Activated naive CD8-positive, alpha-beta T cell treated with anti-CD3 and anti-CD28 coated beads, Interleukin-2, amount 50 U/mL, for 24 hours (primary cell): ENCODE measurements at regions not wholly inside any gene's neighbourhood (a gene's known extent, or its start where the extent isn't known, plus 50 kb on each side); places are given as distances from the start of the nearest gene placed in this dataset.

ENCODE experiments used
- ATAC-seq: fragments of 150-1000 bp; cut with Tn5 transposase; one replicate; pipeline ENCODE4 v1.10.0; 2021
- DNase-seq: peaks from one replicate; pipeline ENCODE4 v3.0.0; 2021
- H3K27ac Mint-ChIP-seq: one replicate; pipeline ENCODE4 v1.8.0; 2021; ENCODE audit warnings: mild to moderate bottlenecking, mixed read lengths
- H3K27me3 Mint-ChIP-seq: one replicate; pipeline ENCODE4 v1.8.0; 2021; ENCODE audit warnings: mixed read lengths
- H3K36me3 Mint-ChIP-seq: one replicate; pipeline ENCODE4 v1.8.0; 2021; ENCODE audit warnings: low read depth, mixed read lengths
- H3K4me1 Mint-ChIP-seq: one replicate; pipeline ENCODE4 v1.8.0; 2021; ENCODE audit warnings: mixed read lengths
- H3K4me3 Mint-ChIP-seq: one replicate; pipeline ENCODE4 v1.8.0; 2021; ENCODE audit warnings: mild to moderate bottlenecking, moderate library complexity, mixed read lengths
- H3K9me3 Mint-ChIP-seq: one replicate; pipeline ENCODE4 v1.8.0; 2021; ENCODE audit warnings: mixed read lengths

DNA sequence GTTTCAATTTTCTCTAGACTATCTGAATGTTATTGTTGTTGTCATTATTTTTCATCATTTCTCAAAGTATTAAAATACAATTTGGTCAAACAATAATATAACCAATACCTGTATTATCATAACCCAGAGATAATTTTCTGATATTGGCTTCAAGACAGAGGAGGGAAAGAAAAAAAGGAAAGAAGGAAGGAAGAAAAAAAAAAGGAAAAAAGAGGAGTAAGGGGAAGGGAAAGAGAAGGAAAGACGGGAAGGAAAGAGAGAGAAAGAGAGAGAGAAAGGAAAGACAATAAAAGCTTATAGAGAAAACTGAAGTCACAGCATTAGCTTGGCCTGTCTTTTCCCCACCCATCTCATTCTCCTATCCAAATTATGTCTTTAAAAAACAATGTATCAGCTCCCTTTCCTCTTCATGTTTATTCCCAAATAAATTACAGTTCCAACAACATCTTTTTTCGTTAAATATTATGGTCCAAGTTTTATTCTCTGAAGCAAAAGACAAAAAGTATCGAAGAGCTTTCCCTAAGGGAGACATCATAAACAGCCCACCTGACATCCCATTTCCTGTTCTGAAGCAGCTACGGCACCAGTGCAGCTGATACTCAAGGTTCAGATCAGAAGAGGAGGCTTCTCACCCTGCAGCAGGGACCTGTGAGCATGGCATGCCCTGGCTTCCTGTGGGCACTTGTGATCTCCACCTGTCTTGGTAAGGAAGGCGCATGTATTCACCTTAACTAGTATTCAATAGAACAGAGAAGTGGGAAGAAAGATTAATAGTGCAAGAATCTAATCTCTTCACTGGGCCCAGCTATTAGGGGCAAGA, 308.3 kb downstream of the DAD1 start:
- DNase-seq (no peak), ATAC-seq (no peak)
- H3K4me3 Mint-ChIP-seq: peak overlapping the region; percentile 74
- H3K27ac Mint-ChIP-seq: peak overlapping the region; percentile 35
- no peaks in the 10 kb centered on the region for H3K9me3 Mint-ChIP-seq
- no peaks in the 10 kb centered on the region for H3K27me3 Mint-ChIP-seq
- peaks cover 19% of the 10 kb centered on the region for H3K4me1 Mint-ChIP-seq
- H3K36me3 Mint-ChIP-seq: no peaks in the 10 kb centered on the region

DNA sequence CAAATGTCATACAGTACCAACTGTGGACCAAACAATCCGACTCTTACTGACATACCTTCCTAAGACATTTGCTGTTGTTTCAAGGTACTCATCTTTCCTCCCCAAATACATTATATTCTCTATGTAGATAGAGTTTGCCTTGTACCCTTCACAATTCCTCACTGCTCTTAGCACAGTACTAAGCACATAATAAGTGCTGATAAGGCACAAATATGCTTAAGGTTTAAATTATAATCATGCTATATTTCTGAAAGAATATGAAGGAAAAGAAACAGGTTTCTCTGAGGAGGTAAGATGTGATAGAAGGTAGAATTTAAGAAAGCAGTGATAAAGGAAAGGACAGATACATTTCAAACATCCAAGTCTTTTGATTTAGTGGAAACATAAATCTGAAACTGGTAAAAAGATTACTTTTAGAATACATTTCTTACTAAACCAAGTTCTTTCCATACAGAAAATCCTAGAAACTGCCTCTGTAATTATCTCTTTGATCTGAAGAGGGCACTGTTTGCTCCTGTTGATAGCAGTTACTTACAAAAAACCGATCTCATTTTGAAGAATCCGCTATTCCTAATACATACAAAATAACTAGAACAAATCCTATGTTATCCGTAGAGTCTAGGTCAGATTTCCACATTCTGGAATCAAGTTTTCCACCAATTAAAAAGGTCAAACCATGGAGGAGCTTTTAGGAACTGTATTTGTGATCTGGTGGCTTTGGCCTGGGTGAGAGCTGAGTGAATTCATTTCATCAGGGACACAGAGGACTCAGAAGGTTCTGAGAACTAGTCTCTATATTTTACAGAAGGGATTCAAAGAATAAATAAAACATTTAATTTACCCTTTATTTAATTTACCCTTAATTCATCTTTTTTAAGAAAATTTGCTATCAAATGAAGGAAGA, 311.9 kb downstream of the DAD1 start:
- H3K36me3 Mint-ChIP-seq: no peaks in the 10 kb centered on the region
- H3K4me3 Mint-ChIP-seq: no peak overlapping the region
- no peaks in the 10 kb centered on the region for H3K27me3 Mint-ChIP-seq
- no peak overlapping the region for H3K27ac Mint-ChIP-seq
- DNase-seq (no peak), ATAC-seq (no peak)
- H3K9me3 Mint-ChIP-seq: no peaks in the 10 kb centered on the region
- peaks cover 11% of the 10 kb centered on the region for H3K4me1 Mint-ChIP-seq

DNA sequence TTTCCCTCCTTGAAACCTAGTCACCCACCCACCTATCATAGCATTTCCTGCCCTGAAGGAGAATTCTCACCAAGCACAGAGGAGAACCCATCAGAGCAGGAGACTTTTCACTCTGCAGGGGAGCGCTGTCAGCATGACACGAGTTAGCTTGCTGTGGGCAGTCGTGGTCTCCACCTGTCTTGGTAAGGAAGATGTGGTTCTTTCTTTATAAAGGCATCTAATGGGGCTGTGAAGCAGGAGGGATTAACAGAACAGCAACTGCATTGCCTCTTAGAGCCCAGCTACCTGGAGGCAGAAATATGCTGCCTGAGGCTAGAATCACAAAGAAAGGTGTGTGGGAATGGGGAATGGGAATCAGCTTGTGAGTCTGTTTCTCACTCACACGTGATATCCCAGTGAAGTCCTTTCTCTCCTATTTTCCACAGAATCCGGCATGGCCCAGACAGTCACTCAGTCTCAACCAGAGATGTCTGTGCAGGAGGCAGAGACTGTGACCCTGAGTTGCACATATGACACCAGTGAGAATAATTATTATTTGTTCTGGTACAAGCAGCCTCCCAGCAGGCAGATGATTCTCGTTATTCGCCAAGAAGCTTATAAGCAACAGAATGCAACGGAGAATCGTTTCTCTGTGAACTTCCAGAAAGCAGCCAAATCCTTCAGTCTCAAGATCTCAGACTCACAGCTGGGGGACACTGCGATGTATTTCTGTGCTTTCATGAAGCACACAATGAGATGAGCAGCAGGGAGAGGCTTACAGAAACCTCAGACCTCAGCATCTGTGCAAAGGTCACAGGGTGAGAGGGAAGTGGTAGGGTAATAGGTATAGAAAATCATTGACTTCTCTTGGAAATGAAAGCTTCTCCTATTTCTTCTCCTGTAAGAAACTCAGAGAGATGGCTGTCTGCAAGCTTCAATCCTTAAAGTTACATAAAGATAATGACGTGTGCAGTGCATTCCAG, 316.9 kb downstream of the DAD1 start:
- Mint-ChIP-seq H3K27me3 (no peaks in the 10 kb centered on the region), H3K4me3 (peak overlapping the region; percentile 45), H3K4me1 (peaks cover 3% of the 10 kb centered on the region), H3K36me3 (no peaks in the 10 kb centered on the region), H3K9me3 (no peaks in the 10 kb centered on the region), H3K27ac (no peak overlapping the region)
- DNase-seq (no peak), ATAC-seq (no peak)

DNA sequence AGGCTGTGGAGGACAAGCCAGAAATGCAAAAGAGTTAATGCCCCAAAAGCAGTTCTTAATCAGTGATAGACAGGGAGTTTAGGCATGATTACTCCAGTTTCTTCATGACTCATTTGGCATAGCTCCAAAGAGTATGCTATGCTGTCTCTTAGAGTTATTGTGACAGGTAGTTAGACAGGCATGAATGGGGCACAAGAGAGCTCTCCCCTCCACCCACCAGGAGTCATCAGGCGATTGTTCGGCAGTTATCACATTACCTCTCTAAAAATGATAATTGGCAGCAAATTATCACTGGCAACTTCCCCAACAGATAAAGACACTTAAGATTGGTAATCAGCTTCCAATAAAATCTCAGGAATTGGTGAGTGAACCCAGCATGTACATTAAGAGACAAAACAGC, 320.1 kb downstream of the DAD1 start:
- DNase-seq (no peak), ATAC-seq (peak; percentile 33)
- H3K27ac Mint-ChIP-seq: peak overlapping the region; percentile 36
- H3K9me3 Mint-ChIP-seq: no peaks in the 10 kb centered on the region
- H3K27me3 Mint-ChIP-seq: no peaks in the 10 kb centered on the region
- no peaks in the 10 kb centered on the region for H3K36me3 Mint-ChIP-seq
- H3K4me3 Mint-ChIP-seq: peak overlapping the region; percentile 49
- peaks cover 10% of the 10 kb centered on the region for H3K4me1 Mint-ChIP-seq

DNA sequence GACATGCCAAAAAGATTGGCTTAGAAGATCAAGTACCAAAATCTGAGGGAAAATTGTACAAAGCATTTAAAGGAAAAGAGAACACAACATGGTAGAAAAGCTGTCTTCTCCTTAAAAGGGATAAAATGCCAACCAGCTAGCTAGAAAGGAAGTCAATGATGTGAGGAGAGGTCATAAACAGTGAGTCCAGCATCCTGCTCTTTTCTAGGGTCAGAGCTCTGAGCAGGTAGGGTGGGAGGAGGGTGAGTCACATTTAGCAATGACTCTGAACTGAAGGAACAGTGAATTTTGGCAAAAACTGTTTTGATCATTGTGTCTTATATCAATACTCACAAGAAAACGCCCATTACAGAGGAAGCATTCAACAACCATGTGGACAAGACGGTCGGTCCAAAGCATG, 322.3 kb downstream of the DAD1 start:
- DNase-seq (no peak), ATAC-seq (no peak)
- Mint-ChIP-seq H3K4me1 (peaks cover 10% of the 10 kb centered on the region), H3K9me3 (no peaks in the 10 kb centered on the region), H3K27me3 (peaks cover under 1% of the 10 kb centered on the region), H3K4me3 (peak overlapping the region; percentile 6), H3K27ac (no peak overlapping the region), H3K36me3 (no peaks in the 10 kb centered on the region)

DNA sequence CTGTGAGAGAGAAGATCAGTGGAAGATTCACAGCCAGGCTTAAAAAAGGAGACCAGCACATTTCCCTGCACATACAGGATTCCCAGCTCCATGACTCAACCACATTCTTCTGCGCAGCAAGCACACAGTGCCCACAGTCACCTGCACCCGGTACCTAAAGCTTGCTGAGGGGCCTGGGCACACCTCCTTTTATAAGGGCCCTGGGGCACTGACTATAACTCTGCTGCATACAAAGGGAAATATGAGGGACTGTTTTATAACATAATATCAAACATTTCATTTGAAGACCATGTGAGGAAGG, 322.9 kb downstream of the DAD1 start:
- Mint-ChIP-seq H3K27me3 (peaks cover 1% of the 10 kb centered on the region), H3K36me3 (no peaks in the 10 kb centered on the region), H3K4me1 (peaks cover 10% of the 10 kb centered on the region), H3K4me3 (no peak overlapping the region), H3K9me3 (no peaks in the 10 kb centered on the region), H3K27ac (no peak overlapping the region)
- ATAC-seq: no peak
- DNase-seq: no peak

DNA sequence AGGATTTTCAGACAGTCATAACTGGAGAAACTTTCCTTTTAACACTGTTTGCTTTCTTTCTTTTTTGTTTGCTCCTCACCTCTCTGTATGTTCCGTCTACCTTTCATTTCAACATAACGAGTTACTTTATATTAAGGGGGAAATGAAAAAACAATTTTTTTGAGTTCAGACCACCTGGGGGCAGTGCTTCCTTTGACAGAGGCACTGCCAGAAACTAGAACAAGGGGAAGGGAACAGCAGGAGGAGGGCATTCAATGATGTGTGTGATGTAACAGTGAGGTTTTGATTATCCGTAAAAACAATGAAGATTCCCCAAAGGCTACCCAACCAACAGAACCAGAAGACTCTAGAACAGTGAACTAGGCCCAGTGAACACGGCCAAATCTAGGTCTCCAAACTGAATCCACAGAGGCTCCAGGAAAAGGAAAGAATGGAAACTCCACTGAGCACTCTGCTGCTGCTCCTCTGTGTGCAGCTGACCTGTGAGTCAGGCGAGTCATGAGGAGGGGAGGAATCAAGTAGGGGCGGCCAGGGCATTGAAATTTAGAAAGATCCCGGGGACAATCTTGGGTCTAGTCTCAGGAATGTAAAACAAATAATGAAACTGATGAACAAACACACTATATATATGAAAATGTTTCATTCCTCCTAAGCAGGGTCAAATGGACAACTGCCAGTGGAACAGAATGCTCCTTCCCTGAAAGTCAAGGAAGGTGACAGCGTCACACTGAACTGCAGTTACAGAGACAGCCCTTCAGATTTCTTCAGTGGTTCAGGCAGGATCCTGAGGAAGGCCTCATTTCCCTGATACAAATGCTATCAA, 323.5 kb downstream of the DAD1 start:
- Mint-ChIP-seq H3K36me3 (no peaks in the 10 kb centered on the region), H3K4me3 (no peak overlapping the region), H3K27ac (no peak overlapping the region), H3K27me3 (peaks cover 1% of the 10 kb centered on the region), H3K4me1 (peaks cover 10% of the 10 kb centered on the region), H3K9me3 (no peaks in the 10 kb centered on the region)
- ATAC-seq: no peak
- DNase-seq: no peak

DNA sequence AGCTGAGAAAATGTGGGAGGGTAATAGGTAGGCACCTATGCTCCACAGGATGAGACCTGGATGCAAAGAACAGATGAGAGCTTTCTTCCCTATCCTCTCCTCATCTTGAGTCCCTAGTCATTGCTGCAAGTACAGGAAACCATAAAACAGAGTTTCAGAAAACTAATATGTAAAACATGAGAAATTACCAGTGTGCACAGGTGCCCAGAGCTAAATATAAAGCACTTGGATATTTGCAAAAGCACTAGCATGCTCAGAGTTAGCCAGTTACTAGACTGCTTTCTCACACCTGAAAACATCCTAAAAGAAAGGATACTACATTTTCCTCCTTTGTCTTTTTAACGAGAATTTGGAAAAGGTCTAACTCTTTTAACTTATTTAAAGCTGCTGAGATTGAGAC, 324.3 kb downstream of the DAD1 start:
- no peak for DNase-seq
- peaks cover 10% of the 10 kb centered on the region for H3K4me1 Mint-ChIP-seq
- H3K36me3 Mint-ChIP-seq: no peaks in the 10 kb centered on the region
- no peaks in the 10 kb centered on the region for H3K9me3 Mint-ChIP-seq
- H3K4me3 Mint-ChIP-seq: no peak overlapping the region
- H3K27me3 Mint-ChIP-seq: peaks cover 1% of the 10 kb centered on the region
- no peak overlapping the region for H3K27ac Mint-ChIP-seq
- no peak for ATAC-seq

DNA sequence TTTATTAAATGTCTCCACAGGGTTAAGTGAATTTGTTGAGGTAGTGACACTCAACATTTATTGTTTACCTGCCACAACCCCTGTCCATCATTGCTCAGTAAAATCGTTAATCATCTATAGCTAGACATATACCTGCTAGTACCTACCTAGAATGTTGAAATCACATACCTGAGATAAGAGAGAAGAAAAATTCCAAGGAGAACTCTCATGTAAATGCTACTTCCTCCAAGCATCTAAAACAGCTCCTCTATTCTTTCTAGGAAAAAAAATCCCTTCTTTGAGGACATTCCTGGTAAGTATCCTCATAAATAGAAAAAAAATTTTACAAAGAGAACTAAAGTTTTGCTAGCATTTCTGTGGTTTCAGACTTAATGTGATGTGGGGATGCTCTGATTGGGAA, 325.1 kb downstream of the DAD1 start:
- H3K27ac Mint-ChIP-seq: no peak overlapping the region
- H3K9me3 Mint-ChIP-seq: no peaks in the 10 kb centered on the region
- no peak overlapping the region for H3K4me3 Mint-ChIP-seq
- H3K4me1 Mint-ChIP-seq: peaks cover 10% of the 10 kb centered on the region
- DNase-seq (no peak), ATAC-seq (no peak)
- H3K27me3 Mint-ChIP-seq: peaks cover 1% of the 10 kb centered on the region
- H3K36me3 Mint-ChIP-seq: no peaks in the 10 kb centered on the region

DNA sequence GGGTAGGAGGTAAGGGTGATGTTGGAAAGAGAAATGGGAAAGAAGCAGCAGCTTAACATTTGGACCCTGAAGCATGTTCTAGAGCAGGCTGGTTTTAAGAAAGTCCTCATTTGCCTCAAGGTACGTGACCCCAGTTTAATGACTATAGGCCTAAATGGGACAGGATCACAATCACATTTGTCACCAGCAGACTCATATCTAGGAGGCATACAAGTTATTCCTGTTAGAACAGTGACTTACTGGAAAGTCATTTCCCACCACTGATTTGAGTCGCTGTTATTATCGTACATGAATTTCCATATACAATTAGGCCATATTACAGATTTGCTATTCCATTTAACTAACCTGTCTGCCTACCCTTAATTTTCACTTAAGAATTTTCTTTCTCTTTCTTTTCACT, 326.1 kb downstream of the DAD1 start:
- Mint-ChIP-seq H3K27ac (no peak overlapping the region), H3K4me3 (no peak overlapping the region), H3K9me3 (no peaks in the 10 kb centered on the region), H3K4me1 (peaks cover 7% of the 10 kb centered on the region), H3K27me3 (peaks cover 1% of the 10 kb centered on the region), H3K36me3 (no peaks in the 10 kb centered on the region)
- ATAC-seq (no peak), DNase-seq (no peak)

DNA sequence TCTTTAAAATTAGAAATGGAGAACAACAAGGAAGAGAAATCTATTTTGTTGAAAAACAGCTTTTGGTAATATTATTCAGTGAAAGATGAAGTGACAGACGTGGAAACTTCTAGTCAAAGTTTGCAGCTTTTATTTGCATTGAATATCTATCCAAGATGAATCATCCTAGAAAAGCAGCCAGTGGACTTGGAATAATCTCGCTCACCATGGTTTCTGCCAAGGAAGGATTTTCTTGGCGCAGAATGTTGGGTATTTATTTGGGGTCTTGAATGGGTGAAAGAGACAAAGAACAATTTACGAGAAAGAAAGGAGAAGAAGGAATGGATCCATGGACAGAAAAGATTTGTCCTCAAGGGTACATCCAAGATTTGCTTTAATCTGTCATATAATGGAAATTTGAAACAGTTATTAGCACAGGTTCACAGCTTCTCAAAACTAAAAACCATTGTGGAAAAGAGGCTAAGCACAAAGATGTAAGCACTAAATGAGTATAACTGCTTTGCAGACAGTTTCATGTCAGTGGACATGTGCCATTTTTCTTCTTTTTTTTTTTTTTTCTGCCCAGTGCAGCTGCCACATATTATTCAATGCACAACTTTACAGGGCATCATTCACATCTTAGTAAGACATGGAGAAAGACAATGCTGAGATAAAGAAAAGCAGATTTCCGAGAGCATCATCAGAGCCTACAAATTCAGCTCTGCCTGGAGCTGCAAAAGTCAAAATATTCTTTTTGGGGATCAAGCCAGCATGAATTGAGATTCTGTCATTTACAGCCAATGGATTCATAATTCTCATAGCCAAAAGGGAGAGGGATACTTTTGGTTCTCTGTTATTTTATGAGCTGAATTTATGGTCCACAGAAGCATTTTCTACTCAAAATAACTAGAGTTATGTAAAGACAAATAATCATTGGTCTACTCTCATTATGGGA, 333.7 kb downstream of the DAD1 start:
- Mint-ChIP-seq H3K27ac (no peak overlapping the region), H3K27me3 (no peaks in the 10 kb centered on the region), H3K36me3 (no peaks in the 10 kb centered on the region), H3K4me3 (no peak overlapping the region), H3K9me3 (no peaks in the 10 kb centered on the region), H3K4me1 (no peaks in the 10 kb centered on the region)
- ATAC-seq (no peak), DNase-seq (no peak)

DNA sequence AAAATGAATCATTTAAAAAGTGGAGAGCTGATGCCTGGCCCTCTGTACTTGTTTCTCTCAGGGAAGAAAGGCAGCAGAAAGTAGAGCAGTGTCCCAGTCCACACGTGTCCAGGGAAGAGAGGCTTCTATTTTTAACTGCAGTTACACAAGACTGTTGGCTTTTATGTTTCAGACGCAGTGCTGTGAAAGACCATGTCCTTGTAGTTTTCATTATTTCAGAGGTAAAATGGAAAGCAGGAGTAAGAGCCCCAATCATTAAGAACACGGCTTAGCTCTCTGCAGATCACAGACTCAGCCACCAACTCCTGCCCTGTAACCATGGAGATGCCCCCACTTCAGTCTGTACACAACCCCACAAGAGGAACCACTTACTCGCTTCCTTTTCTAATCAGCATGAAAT, 336.3 kb downstream of the DAD1 start:
- Mint-ChIP-seq H3K36me3 (no peaks in the 10 kb centered on the region), H3K27ac (no peak overlapping the region), H3K27me3 (no peaks in the 10 kb centered on the region), H3K4me1 (no peaks in the 10 kb centered on the region), H3K9me3 (no peaks in the 10 kb centered on the region), H3K4me3 (no peak overlapping the region)
- DNase-seq (no peak), ATAC-seq (no peak)

DNA sequence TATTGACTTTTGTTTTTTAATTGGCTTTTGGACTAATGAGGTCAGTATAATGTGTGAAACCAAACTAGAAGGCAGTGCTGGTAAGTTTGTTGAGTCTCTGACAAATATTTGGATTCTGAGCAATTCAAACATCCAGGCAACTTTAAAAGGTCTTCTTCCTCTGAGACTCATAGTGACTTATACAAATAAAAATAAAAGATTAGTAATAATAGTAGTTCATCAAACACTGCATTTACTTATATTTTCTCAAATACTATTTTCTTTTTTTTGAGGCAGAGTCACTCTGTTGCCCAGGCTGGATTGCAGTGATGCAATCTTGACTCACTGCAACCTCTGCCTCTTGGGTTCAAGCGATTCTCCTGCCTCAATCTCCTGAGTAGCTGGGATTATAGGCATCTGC, 337.9 kb downstream of the DAD1 start:
- H3K36me3 Mint-ChIP-seq: no peaks in the 10 kb centered on the region
- no peak overlapping the region for H3K27ac Mint-ChIP-seq
- no peaks in the 10 kb centered on the region for H3K27me3 Mint-ChIP-seq
- no peak for DNase-seq
- no peak for ATAC-seq
- no peaks in the 10 kb centered on the region for H3K4me1 Mint-ChIP-seq
- no peaks in the 10 kb centered on the region for H3K9me3 Mint-ChIP-seq
- H3K4me3 Mint-ChIP-seq: no peak overlapping the region
